ENCODE measurements at regions not wholly inside any gene's neighbourhood (a gene's known extent, or its start where the extent isn't known, plus 50 kb on each side); places are given as distances from the start of the nearest gene placed in this dataset.

DNA sequence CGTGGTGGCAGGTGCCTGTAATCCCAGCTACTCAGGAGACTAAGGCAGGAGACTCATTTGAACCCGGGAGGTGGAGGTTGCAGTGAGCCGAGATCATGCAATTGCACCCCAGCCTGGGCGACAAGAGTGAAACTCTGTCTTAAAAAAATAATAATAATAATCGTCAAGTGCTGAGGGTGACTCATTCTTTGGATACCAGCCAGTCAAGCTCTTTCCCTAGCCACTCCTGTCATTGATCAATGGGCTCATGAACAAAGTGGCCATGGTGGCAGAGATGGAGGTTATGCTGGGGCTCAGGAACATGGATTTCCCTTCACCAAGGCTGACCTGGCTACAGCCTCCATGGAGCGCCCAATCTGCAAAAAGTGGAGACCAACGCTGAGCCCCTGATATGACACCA lies 94.5 kb upstream of the HAAO start:
- no peak for DNase-seq

DNA sequence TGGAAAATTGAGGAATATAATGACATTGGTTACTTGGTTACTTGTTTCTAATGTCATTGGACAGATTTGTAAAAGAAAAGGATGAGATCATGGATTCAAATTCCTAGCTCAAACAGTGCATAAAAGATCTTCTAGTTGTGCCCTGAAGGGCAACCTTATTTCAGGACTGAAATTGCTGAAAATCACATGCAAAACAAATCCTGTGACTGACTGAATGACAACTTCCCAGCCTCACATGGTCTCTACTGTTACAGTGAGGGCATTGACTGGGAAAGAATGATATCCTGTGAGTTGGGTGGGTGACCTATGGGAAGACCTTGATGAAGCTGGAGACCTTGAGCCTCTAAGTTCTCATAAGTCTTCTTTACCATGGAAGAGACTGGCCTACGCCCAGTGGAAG lies 90.4 kb upstream of the HAAO start:
- DNase-seq: peak; percentile 32

GRCh38 chr2:42881732-42882131 lies 89.3 kb upstream of the HAAO start:
- peak; percentile 91 for DNase-seq

DNA sequence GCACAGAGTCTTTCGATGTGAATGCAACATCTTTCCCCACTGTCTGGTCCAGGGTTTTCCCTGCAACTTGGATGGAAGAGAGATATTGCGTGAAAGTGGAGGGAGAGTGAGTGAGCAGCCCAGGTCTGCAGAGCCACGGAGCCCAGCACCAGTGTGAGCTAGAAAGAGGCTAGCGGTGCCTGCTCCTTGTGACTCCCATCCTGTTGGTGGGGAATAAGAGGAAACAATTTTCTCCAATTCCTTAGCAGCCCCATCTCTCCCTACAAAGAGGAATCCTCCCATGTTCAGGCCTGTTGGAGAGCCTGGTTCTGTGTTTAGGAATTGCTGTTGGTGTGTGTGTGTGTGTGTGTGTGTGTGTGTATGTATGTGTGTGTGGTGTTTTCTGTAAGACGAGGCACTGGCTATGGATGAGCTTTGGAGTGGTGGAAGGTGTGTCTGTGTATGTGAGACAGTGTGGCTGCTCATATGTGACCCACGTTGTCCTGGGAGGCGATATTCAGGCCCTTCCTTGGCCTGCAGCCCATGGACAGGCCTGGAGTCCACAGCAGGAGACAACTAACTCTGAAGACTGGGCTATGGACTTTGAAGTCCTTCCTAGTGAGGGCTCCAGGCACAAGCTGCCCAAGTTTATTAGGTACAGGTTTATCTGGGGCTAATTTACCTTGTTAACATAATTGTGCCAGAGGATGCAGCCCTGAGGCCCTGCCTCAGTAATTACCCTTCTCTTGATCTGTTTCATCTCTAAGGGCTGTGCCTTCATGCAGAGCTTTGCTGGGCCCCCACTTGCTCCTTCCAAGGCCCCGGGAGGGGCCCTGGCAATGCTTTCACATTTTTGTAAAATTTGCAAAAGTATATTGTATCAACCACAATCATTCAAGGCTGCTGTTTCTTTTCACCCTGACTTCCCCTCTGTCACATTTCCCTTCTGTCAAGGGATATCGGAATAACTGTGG lies 88.6 kb upstream of the HAAO start:
- no peak for DNase-seq

GRCh38 chr2:42879913-42880737 lies 87.7 kb upstream of the HAAO start:
- no peak for DNase-seq

- no peak for DNase-seq
Measured at GRCh38 chr2:42879121-42879705, 86.8 kb upstream of the HAAO start.

DNA sequence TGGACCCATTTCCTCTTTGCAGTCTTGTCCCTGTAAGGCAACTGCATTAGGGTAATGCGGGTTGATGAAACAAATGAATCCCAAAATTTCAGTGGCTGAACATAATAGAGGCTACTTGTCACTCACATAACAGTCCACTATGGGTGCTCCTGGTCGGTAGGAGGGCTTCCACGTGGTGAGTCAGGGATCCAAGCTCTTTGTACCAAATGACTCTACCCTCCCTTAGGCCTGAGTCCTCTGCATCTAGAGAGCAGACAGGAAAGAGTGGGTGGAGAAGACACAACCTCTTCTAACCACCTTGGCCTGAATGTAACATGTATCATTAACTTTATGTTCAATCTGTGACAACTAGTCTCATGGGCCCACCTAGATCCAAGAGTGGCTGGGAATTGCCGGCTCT lies 86.2 kb upstream of the HAAO start:
- DNase-seq: no peak

DNA sequence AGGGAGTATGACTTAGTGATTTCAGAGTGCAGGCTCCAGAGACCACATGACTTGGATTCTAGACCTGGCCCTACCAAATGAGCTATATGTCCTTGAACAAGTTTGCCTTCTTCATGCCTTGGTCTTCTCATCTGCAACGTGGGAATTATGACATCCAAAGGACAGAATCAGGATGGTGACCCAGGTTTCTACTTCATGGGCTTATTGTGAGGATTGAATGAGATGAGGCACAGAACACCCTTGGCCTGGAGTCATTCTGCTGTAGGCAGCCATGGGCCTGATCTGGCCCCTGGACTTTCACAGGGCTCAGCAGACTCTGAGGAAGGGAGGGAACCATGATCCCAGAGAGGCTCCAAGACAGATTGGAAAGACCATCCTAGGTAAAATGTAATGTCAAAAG lies 85.6 kb upstream of the HAAO start:
- DNase-seq: no peak

GRCh38 chr2:42877511-42877910 lies 85.1 kb upstream of the HAAO start:
- no peak for DNase-seq

DNA sequence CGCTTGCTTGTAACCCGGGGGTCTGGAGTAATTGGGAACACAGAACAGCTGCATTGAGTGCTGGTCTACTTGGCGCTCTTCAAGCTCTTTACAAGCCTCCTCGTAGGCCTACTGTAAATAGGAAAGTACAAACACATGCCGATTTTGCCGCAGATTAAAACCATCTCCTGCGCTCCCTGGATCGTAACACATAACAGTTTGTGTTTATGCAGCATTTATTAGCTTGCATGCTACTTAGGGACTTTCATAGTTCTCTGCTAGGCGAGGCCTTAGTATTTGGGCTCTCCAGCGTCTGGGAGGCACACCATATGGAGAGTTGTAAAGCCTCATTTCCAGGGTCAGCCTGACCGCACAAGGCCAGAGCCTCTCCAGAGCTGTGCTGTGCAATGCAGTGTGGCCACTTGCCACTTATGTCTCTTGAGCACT lies 84.0 kb upstream of the HAAO start:
- DNase-seq: no peak

GRCh38 chr2:42875880-42876279 lies 83.5 kb upstream of the HAAO start:
- DNase-seq: no peak

- no peak for DNase-seq
Measured at GRCh38 chr2:42874949-42875801, 82.8 kb upstream of the HAAO start.

GRCh38 chr2:42872721-42873120 lies 80.3 kb upstream of the HAAO start:
- peak; percentile 76 for DNase-seq

- DNase-seq: no peak
Measured at GRCh38 chr2:42871372-42871771, 79.0 kb upstream of the HAAO start.

GRCh38 chr2:42868874-42869273 lies 76.5 kb upstream of the HAAO start:
- no peak for DNase-seq

GRCh38 chr2:42868096-42868495 lies 75.7 kb upstream of the HAAO start:
- DNase-seq: no peak

DNA sequence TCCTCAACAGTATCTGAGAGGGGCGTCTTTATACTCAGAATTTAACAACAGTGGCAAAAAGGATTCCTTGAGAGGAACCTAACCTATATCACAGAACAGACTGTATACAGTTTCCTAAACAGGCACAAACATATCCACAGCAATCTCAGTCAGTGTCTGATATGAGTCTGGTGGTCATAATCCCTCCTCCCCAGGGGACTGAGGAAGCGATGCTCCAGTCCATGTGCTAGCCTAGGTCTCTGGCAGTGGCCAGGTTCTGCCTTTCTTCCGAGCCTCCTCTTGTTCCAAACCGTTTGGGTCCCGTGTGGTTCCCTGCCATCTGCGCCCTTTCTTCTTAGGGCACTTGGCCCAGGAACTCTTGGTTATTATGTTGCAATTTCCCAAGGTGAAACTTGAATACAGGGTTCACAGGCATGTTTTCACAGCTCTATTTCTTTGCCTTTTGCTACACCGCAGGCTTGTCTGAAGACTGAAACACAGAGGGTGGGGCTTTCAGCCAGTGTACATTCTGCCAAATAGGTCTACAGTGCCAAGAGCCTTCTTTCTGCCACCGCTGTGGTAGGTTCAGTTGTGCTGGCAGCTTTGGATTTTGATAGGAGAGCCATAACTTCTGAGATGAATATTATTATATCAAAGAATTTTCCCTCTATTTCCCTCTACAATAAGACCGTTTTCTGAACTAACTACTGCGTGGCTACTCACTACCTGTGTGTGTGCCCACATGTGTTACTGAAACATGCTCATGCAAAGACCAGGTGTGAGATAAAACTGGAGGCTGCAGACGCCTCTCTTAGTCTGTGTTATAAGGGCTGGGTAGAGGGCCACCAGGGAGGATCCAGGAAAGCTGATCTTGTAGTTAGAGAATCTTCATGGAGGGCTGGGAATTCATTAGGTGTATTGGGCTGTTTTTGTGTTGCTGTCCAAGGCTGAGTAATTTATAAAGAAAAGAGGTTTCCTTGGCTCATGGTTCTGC lies 75.0 kb upstream of the HAAO start:
- no peak for DNase-seq

DNA sequence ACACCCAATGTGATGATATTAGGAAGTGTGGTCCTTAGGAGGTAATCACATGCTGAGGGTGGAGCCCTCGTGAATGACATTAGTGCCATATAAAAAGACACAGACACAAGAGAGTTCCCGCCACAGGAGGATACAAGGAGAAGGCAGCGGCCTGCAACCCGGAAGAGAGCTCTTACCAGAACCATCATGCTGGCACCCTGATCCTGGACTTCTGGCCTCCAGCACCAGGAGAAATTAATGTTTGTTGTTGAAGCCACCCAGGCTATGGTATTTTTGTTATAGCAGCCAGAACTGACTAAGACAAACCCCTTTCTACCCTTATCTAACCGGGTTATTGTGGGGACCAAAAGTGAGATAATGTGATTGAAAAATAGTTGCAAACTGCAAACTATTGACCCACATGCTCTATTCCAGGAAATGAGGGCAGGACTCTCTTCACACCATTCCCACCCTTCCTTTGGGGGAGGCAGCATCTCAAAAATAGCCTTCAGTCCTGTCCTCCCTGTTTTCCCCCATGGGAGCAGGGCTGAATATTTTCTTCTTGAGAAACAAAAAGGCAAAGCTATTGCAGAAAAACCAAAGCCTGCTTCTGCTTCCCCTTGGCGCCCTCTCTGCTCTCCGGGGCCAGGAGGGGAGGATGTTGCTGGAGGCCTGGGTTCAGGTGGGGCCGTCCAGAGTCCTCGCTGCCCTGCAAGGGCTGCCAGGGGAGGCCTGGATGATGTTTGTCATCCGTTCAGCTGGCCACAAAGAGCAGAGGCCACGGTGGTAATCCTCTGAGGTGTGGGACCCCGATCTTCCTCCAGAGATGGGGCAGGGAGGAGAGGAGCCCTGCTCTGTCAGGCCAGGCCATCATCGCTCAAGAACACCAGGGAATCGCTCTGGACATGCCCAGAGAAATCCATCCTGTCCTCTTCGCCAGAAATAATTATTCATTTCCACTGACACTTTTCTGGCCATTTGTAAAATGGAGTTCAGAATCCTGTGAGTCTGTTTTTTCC lies 73.8 kb upstream of the HAAO start:
- no peak for DNase-seq

- DNase-seq: no peak
Measured at GRCh38 chr2:42864641-42865280, 72.4 kb upstream of the HAAO start.

DNA sequence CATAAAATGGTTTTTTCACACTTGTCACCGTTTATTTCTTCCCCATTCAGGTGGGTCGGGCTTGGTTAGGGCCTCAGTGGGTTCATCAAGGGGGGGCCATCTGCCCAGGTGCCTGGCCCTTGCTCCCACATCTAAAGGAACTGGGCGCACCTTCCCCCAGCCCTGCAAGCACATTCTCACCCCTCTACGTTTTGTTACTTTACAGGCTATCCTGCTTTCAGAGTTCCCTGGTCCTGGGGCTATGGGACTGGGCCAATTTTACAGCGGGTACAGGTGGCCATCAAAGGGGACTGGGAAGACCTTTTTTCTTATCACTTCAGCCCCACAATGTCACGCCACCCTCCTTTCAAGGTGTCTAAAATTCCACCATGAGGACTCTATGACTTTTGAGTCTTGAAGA lies 71.8 kb upstream of the HAAO start:
- DNase-seq: no peak
